Myocyte (in vitro differentiated cells): ENCODE measurements at regions not wholly inside any gene's neighbourhood (a gene's known extent, or its start where the extent isn't known, plus 50 kb on each side); places are given as distances from the start of the nearest gene placed in this dataset.
A peak's percentile ranks its signal among the peaks of the same experiment; 100 is the strongest.

Experiments
- DNase-seq: peaks from one replicate; pipeline ENCODE4 v3.0.0-alpha.2; 2012; ENCODE audit warnings: low read depth

DNA sequence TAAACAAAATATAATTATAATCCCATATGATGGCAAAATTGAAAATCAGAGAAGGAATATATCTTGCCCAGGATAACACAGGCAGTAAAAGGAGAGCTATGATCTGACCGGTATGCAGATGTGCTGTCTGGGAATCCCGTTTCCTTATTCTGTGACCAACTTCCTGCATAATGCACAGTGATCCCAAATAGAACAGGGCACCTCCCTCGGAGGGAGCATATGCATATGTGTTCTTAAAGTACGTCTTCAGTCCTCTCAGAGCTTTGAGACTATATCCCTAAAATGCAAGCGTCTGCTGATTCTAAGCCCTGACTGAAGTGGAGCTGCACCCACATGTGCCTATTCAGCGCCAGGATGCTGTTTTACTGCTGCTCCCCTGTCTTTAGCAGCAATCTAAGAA is 366.1 kb upstream of the PTBP2 start:
- DNase-seq: no peak

DNA sequence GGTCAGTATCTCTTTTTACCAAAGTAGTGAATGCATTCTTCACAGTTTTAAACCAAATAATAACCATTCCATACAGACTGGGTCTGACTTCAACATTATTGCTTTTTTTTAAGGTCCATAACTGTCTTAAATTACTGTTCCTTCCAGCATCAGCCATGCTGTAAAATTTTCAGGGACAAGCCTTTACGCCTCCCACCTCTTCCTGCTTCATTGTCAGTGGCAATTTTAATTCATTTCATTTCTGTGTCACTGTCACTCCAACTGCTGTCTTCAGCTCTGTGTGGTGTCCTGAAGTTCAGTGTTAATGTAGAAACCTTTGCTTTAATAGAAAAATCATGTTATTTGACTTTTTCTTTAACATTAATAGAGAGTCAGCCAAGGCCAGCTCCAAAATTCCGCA is 365.6 kb upstream of the PTBP2 start:
- DNase-seq: no peak

DNA sequence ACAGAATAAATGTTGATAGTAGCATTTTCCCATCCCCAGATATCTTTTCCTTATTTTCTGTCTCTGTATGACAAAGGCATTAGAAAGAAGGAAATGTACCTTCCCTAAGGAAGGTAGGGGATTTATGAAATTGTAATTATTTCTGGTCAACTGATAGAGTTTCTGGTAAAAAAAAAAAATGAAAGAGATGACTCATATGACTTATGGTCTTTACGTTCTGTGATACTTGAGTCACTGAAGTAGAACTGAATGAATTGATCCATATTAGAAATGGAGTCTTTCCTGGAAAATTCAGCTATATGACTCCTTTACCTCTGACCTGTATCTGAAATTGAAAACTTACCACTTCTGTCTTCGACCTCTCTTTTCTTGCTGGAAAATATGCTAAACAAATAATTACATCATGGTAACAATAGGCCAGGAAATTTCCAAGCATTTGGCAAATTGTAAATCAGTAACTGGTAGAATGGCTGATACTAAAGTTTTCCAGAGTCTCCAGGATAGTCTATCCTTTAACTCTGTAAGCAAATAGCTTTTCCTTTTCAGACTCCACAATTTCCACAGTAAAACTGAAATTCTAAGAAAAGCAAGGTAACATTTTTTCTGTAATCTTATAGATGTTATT is 364.3 kb upstream of the PTBP2 start:
- no peak for DNase-seq

DNA sequence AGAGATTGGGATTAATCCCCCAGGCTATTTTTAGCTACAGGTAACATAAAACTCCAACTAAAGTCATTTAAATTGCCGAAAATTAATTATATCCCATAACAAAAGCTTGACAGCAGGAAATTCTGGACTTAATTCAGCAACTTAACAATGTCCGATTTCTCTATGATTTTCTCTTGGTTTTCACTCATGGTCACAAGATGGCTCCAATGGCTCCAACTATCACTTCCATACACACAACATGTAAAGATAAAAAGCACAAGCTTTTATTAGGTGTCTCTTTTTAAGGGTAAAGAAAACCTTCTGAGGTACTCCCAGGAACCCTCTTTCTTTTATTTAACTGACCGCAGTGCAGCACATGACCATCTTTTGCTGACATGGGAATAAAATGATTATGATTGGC is 363.5 kb upstream of the PTBP2 start:
- DNase-seq: no peak

DNA sequence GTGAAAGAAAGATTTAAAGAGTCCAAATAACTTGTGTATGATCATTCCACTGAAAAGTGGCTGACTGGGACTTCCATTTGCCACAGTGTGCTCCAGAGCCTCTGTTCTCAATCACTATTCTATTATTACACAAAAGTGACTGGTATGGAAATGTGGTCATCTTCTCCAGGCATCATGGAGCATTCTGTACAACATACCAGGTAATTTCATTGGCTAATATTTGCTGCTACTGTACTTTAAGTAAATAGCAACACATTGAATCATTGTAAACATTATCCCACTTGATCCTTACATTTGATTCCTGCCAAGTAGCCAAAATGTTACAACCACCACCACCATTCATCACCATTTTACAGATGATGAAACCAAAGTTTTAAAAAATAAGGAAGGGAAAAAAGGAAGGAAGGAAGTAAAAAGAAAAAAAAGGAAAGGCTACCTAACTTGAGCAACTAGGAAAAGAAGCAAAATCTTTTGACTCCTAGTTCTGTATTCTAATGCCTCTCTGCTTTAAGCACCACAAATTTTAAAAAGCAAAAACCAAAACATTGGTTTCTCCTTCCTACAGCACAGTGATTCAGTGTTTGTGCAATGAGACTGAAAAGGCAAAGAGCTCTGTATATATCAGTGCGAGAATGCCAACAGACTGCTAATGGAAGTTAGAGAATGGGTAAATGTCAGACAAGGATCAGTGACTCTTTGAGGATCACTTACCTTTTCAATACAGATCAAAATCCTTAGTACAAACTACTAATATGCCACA is 361.4 kb upstream of the PTBP2 start:
- DNase-seq: no peak

DNA sequence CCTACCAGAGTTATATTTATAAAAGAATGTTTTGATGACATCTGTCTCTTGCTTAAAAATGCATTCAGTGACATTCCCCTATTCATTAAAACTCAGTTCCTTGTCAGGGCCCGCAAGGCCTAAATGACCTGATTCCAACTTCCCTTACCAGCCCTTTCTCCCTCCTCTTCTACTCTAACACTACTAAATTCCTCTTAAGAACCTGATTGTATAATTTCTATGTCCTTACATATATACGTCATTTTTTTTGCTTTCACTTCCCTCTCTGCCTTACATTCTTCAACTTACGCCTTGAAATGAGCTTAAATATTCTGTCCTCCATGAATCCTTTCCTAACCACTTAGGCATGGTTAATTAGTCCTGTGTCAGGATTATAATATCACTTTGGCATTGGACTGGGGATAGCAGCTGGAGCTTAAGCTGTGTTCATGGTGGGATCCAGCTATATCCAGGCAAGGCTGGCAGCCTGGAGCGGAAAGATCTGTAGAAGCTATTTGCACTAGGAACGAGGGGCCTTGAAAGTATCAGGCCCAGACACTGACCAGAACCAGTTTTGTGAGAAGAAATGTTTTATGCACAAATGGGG is 360.2 kb upstream of the PTBP2 start:
- DNase-seq: peak; percentile 40

DNA sequence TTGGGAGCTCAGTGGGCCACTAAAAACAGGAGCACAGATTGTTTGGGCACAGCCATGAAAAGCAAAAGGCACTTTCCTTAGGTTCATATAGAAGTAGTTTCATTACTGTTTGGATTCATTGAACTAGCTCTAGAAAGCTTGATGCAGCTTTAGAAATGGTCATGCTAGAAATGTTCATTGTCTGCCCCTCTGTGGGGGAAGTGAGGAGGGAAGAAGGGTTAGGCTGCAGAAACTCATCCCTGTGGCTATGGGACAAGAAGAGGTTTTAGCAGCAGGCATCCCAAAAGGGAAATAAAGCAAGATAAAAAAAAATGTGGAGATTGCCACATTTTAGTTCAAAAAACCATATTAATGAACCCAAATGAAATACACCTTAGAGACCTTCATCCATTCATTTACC is 359.6 kb upstream of the PTBP2 start:
- no peak for DNase-seq

DNA sequence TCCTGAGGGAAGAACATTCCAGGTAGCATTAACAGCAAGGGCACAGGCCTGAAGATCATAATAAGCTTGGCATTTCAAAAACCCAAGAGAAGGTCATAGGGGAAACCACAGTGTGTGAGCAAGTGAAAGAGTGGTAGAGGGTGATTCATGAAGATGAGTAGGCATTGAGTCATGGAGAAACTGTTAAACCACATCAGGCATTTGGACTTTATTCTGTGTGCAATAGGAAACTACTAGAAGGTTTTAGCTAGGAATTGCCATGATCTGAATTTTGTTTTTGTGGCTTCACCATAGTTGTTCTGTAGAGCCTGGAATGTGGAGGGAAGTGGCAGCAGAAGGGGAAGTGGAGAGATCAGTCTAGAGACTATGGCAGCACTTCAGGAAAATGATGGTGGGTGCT is 359.0 kb upstream of the PTBP2 start:
- peak; percentile 96 for DNase-seq

DNA sequence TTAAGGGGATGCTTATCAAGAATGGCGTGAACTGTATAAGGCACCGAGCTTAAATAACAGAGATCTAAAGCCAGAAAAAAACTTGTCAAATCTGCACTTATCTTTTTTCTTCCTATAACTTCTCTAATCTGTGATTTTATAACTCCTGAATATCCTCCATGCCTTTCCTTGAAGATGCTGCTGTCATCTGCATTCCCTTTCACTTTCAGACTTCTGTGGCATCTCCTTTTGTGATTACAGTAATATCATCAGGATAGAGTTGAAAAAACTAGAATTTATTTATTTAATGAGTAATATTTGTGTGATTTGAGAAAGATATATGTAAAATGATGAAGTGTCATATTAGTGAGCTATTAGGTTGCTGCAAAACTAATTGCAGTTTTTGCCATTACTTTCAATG is 357.8 kb upstream of the PTBP2 start:
- no peak for DNase-seq

DNA sequence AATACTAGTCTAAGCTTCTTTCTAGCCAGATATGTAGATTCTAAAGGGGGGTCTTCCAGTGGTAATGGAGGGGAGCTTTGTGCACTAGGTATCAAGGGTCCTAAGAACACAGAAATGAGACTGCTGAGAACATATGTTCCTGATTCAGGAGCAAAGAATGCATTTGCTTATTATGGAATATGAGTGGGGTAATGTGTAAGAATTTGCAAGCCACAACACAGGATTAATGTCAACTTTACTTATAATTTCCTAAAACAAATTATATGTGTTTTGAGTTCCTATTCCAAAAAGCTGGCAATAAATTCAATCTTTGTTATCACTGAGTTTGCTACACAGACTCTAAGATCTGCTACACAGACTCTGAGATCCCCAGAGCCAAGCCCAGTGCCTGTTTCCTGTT is 357.0 kb upstream of the PTBP2 start:
- DNase-seq: no peak

DNA sequence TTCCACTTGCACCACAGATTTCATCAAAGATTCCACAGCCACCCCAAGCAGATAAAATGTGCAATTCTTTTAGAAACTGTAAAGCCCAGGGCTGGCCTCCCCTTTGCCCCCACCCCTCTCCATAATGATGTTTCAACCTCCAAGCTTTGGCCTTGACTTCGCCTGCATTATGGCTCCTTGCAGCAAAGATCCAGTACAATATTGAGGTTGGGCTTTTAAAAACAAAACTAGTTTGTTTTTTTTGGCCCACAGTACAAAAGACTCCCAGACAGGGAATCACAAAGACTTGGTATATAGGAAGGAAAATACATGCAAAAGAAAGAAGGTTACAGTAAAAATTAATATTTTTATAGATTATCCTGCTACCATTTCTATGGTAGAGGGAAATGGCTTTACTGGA is 356.5 kb upstream of the PTBP2 start:
- DNase-seq: no peak

DNA sequence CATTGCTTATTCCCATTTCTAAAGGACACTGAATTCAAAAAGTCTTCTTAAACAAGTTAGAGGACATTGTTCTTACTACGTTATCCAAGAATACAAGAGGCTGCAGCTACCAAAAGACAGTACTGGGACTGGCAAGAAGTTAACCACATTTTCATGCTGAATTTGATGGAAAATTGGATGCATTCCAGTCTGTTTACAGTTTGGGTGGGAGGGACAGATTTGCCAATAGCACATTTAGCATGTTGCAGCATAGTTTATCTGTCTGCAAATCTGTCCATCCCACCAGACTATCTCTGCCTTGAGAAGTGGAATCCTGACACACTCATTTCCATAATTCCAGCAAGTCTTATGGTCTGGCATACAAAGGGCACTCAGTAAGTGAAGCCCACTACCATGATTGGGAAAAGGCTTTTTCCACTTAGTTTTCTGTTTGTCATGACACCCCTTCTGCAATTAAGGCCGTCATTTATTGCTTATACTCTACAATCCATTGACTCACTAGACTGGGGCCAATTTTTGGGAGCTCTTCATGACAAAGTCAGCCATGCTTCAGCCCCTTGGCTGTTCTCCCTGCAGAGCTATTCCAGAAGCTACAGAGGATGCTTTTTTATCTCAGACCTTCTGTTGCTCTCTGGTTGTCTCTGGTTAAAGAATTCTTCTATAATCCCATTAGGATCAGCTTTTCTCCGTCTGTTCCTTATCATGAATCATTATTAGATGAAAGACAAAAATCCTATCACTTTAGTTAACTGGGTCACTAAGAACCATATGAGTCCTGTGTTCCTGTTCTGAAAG is 355.8 kb upstream of the PTBP2 start:
- DNase-seq: no peak

DNA sequence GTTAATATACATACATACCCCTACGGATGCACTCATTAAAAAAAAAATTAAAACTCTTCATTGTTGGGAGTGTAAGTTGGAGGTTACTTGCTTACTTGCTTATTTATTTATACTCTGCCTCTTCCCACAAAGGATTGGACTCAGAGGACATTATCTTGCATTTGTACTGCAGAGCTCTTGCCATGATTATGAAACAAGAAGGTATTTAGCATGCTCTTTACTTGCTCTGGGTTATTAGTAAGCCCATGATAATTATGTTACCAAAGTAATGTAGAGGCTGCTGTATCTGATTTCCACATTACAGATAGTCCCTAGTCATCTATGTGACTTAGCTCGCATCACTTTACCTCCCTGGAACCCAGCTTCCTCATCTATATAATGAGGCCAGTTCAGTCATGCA is 355.1 kb upstream of the PTBP2 start:
- no peak for DNase-seq

DNA sequence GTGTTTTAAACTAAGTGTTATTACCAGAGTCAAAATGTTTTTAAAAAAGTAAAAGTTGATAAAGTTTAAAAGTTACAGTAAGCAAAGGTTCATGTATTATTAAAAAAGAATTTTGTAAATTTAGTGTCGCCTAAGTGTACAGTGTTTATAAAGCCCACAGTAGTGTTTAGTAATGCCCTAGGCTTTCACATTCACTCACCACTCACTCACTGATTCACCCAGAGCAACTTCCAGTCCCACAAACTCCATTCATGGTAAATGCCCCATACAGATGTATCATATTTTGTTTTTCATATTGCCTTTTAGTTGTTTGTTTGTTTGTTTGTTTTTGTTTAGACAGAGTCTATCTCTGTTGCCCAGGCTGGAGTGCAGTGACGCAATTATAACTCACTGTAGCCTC is 353.8 kb upstream of the PTBP2 start:
- no peak for DNase-seq

DNA sequence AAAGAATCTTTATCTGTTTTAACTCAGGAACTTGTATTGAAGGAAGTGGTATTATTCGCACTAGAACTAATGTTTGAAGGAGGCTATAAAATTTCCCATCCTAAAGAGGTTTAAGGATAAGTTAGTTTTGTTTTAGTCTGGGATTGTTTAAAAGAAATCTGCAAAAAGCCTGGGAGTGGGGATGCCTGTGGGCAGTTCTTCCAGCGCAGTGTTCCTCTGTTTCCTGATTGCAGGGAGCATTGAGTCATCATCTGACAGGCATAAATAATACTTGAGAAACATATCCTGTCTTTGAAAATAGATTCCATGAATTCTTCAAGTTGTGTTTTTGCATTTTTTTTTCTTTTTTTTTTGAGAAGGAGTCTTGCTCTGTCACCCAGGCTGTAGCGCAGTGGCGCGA is 350.8 kb upstream of the PTBP2 start:
- peak; percentile 60 for DNase-seq

DNA sequence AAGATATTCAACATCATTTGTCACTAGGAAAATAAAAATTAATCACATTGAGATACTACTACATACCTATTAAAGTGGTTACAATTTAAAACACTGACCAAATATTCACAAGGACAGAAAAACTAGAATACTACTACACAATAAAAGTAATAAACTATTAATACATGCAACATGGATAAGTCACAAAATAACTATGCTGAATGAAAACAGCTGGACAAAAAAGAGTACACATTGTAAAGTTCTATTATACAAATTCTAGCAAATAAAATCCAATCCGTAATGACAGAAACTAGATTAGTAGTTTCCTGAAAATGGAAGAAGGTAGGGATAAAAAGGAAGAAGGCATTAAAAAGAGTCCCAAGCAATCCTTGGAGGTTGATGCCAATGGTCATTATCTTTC is 348.7 kb upstream of the PTBP2 start:
- DNase-seq: no peak

DNA sequence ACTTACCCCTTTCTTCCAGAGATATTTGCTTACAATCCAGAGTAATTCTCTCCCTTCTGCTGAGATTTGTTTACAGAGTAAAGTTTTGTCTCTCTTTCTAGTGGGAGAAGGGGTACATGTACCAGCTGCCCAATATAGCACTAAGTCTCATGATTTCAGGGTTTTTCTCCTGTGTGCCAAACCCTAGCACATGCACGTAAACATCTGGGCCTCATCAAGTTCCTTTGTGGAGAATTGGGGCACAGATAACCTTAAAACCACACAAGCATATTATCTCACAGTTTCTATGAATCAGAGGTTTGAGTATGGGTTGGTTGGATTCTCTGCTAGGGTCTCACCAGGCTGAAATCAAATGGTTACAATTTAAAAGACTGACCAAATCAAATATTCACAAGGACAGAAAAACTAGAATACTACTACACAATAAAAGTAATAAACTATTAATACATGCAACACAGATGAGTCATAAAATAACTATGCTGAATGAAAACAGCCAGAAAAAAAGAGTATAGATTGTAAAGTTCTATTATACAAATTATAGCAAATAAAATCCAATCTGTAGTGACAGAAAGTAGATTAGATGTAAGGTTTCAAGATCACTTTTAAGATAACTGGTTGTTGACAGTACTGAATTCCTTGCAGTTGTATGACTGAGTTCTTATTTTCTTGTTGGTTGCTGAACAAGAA is 347.4 kb upstream of the PTBP2 start:
- no peak for DNase-seq

DNA sequence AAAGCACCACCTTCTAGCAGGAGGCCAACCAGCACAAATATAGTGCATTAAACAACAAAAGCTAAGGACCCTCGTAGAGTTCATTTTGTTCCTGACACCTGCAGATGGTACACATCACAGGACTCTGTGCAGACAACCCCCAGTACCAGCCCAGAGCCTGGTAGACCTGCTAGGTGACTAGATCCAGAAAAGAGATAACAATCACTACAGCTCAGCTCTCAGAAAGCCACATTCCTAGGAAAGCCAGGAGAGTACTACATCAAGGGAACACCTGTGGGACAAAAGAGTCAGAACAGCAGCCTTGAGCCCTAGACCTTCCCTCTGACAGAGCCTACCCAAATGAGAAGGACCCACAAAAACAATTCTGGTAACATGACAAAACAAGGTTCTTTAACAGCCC is 344.7 kb upstream of the PTBP2 start:
- no peak for DNase-seq

DNA sequence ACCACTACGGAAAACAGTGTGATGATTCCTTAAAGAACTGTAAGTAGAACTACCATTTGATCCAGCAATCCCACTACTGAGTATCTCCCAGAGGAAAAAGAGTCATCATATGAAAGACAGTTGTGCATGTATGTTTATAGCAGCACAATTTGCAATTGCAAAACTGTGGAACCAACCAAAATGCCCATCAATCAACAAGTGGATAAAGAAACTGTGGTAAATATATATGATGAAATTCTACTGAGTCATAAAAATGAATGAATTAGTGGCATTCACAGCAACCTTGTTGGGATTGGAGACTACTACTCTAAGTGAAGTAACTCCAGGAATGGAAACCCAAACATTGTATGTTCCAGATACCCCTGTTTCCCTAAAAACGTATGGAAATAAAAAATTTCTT is 337.0 kb upstream of the PTBP2 start:
- DNase-seq: no peak

DNA sequence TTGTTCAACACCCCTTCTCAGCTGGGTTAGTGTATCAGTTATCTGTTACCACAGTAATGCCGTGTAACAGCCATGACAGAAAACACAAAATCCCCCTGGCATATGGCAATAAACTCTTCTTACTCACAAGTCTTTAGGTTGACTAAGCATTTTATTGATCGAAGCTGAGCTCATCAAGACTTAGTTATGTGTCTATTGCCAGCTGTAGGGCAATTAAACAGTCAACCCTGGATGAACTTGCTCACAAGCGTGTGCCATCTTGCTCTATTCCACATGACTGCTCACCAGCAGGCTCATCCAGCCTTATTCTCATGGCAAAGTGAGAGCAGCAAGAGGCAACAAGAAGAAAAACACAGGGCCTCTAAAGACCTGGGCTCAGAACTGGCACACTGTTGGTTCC is 333.8 kb upstream of the PTBP2 start:
- no peak for DNase-seq
